ENCODE measurements at regions not wholly inside any gene's neighbourhood (a gene's known extent, or its start where the extent isn't known, plus 50 kb on each side); places are given as distances from the start of the nearest gene placed in this dataset.

DNA sequence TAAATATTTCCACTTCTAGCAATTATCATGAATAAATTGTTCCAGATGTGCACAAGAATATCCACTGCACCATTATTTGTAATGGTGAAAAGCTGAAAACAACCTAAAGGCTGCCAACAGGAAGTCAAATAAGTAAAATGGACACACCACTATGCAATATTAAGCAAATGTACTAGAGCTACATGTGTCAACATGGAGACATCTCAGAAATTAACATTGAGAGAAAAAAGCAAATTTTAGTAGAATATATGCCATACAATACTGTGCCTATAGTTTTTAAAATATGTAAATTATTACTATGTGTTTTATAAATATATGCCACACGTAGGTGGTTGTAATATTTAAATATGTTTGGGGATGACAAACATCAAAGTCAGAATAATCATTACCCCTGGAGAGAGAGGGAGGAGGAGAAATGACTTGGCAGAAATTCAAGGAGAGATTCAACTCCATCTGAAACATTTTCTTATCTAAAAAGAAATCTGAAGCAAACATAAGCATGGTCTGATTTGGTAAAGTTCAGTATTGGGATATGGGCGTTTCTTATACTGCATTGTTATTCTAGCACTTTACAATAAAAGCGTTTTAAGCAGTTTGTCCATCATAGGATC, 475.5 kb downstream of the QKI start:
- TF ChIP-seq, protein P1, sequence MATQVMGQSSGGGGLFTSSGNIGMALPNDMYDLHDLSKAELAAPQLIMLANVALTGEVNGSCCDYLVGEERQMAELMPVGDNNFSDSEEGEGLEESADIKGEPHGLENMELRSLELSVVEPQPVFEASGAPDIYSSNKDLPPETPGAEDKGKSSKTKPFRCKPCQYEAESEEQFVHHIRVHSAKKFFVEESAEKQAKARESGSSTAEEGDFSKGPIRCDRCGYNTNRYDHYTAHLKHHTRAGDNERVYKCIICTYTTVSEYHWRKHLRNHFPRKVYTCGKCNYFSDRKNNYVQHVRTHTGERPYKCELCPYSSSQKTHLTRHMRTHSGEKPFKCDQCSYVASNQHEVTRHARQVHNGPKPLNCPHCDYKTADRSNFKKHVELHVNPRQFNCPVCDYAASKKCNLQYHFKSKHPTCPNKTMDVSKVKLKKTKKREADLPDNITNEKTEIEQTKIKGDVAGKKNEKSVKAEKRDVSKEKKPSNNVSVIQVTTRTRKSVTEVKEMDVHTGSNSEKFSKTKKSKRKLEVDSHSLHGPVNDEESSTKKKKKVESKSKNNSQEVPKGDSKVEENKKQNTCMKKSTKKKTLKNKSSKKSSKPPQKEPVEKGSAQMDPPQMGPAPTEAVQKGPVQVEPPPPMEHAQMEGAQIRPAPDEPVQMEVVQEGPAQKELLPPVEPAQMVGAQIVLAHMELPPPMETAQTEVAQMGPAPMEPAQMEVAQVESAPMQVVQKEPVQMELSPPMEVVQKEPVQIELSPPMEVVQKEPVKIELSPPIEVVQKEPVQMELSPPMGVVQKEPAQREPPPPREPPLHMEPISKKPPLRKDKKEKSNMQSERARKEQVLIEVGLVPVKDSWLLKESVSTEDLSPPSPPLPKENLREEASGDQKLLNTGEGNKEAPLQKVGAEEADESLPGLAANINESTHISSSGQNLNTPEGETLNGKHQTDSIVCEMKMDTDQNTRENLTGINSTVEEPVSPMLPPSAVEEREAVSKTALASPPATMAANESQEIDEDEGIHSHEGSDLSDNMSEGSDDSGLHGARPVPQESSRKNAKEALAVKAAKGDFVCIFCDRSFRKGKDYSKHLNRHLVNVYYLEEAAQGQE (IDR thresholded peaks at IDR 0.05; ENCODE audit: insufficient read depth in 1 of 2, low read depth in 2 of 2, low read length in 2 of 2), result no peak
- TF ChIP-seq TAF1 (IDR thresholded peaks at IDR 0.05; ENCODE audit: borderline replicate concordance, insufficient read depth, low read length), result no peak
- no peak for TF ChIP-seq POLR2AphosphoS5 (IDR thresholded peaks at IDR 0.05; ENCODE audit: low read depth, low read length)
- no peak for TF ChIP-seq SIN3A (IDR thresholded peaks at IDR 0.05; ENCODE audit: borderline replicate concordance, insufficient read depth, low read length)
- no peak for TF ChIP-seq FOXP2 (optimal IDR thresholded peaks at IDR 0.05; ENCODE audit: borderline replicate concordance, extremely low read depth, extremely low read length, insufficient read depth)

DNA sequence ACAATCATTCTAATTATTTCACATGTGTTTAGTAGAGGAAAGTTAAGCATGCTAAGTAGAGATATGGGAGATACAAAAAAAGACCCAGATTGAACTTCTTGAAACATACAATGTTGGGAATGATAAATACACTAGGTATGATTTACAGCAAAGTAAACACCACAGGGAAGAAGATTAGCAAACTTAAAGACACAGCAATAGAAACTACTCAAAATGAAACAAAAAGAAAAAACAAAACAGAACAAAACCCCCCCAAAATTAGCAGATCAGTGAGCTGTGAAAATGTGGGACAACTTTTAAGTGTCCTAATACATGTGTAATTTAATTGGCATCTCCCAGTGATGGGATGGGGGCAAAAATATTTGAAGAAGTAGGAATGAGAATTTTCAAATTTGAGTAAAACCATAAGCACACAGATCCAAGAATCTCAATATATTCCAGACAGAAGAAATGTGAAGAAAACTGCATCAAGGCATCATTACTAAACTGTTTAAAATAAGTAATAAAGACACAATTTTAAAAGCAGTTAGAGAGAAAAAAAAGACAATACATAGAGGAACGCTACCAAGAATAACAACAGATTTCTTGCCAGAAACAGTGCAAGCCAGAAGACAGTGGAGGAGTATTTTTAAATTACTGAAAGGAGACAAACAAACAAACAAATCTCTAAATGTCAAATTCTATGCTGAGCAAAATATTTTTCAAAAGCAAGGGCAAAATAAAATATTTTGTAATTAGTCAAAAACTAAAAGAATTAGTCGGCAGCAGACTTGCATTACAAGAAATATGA, 473.7 kb downstream of the QKI start:
- TF ChIP-seq POLR2AphosphoS5 (IDR thresholded peaks at IDR 0.05; ENCODE audit: low read depth, low read length) (no peak), FOXP2 (optimal IDR thresholded peaks at IDR 0.05; ENCODE audit: borderline replicate concordance, extremely low read depth, extremely low read length, insufficient read depth) (no peak), TAF1 (IDR thresholded peaks at IDR 0.05; ENCODE audit: borderline replicate concordance, insufficient read depth, low read length) (no peak), SIN3A (IDR thresholded peaks at IDR 0.05; ENCODE audit: borderline replicate concordance, insufficient read depth, low read length) (no peak)
- TF ChIP-seq, protein P1 (IDR thresholded peaks at IDR 0.05; ENCODE audit: insufficient read depth in 1 of 2, low read depth in 2 of 2, low read length in 2 of 2), result no peak

DNA sequence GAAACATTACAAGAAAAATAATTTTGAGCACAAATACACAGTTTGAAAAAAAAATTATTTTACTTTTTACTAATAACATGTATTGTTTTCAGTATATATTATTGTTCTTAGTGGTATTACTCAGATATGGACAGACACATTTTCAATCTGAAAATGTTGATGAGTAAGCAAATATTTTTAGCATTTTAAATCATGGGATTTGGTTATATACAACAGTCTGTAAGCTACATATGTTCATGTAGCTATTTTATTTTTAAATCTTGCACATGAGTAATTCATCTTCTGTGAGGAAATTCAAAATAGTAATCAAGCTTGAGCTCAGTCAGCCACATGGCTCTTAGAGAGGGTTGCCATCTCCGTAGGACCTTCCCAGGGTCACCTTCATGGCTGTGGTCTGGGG, 471.9 kb downstream of the QKI start:
- no peak for TF ChIP-seq TAF1 (IDR thresholded peaks at IDR 0.05; ENCODE audit: borderline replicate concordance, insufficient read depth, low read length)
- TF ChIP-seq FOXP2 (optimal IDR thresholded peaks at IDR 0.05; ENCODE audit: borderline replicate concordance, extremely low read depth, extremely low read length, insufficient read depth), result no peak
- TF ChIP-seq, protein P1 (IDR thresholded peaks at IDR 0.05; ENCODE audit: insufficient read depth in 1 of 2, low read depth in 2 of 2, low read length in 2 of 2), result no peak
- TF ChIP-seq POLR2AphosphoS5 (IDR thresholded peaks at IDR 0.05; ENCODE audit: low read depth, low read length), result no peak
- no peak for TF ChIP-seq SIN3A (IDR thresholded peaks at IDR 0.05; ENCODE audit: borderline replicate concordance, insufficient read depth, low read length)

DNA sequence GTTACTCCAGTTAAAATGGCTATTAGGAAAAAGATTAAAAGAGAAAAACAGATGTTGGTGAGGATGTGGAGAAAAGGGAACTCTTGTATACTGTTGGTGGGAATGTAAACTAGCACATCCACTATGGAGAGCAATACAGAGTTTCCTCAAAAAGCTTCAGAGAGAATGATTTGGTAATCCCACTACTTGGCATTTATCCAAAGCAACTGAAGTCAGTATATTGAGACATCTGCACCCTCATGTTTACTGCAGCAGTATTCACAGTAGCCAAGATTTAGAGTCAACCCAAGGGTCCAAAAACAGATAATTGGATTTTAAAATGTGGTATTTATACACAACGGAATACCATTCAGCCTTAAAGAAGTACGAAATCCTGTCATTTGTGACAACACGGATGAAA, 469.5 kb downstream of the QKI start:
- TF ChIP-seq SIN3A (IDR thresholded peaks at IDR 0.05; ENCODE audit: borderline replicate concordance, insufficient read depth, low read length) (no peak), TAF1 (IDR thresholded peaks at IDR 0.05; ENCODE audit: borderline replicate concordance, insufficient read depth, low read length) (no peak), POLR2AphosphoS5 (IDR thresholded peaks at IDR 0.05; ENCODE audit: low read depth, low read length) (no peak), FOXP2 (optimal IDR thresholded peaks at IDR 0.05; ENCODE audit: borderline replicate concordance, extremely low read depth, extremely low read length, insufficient read depth) (no peak)
- TF ChIP-seq, protein P1 (IDR thresholded peaks at IDR 0.05; ENCODE audit: insufficient read depth in 1 of 2, low read depth in 2 of 2, low read length in 2 of 2), result no peak
